Right lobe of liver (tissue), 6 donors: ENCODE measurements at regions not wholly inside any gene's neighbourhood (a gene's known extent, or its start where the extent isn't known, plus 50 kb on each side); places are given as distances from the start of the nearest gene placed in this dataset.

Source experiments
- ATAC-seq, 4 donors: fragments of 200-7000 bp; cut with Tn5 transposase; one replicate each; pipeline ENCODE4 v1.9.1; 2020; ENCODE audit warnings: mild to moderate bottlenecking in 4 of 4, moderate library complexity in 4 of 4
- DNase-seq, 3 donors: peaks; one replicate each; pipeline ENCODE4 v3.0.0-alpha.2; 2020
- H3K27ac ChIP-seq, 3 donors: fragments of 200-600 bp; one replicate each; pipeline ENCODE4 v1.8.0; 2022
- H3K27me3 ChIP-seq, 2 donors: fragments of 200-600 bp; one replicate each; pipeline ENCODE4 v1.8.0; 2022
- H3K36me3 ChIP-seq, 4 donors: fragments of 200-600 bp; sonication (generic) in 1 of 4; one replicate each; pipeline versions ENCODE4 v1.5.1 to v1.8.0; 2017 to 2022; ENCODE audit warnings: control low read depth in 1 of 4
- H3K4me1 ChIP-seq, 4 donors: fragments of 200-600 bp; sonication (generic) in 1 of 4; one replicate each; pipeline versions ENCODE4 v1.5.1 to v1.8.0; 2017 to 2022; ENCODE audit warnings: control low read depth in 1 of 4
- H3K4me3 ChIP-seq, 3 donors: fragments of 200-600 bp; one replicate each; pipeline ENCODE4 v1.8.0; 2022
- H3K9me3 ChIP-seq, 4 donors: fragments of 200-600 bp; sonication (generic) in 1 of 4; one replicate each; pipeline versions ENCODE4 v1.5.1 to v1.8.0; 2017 to 2022; ENCODE audit warnings: control low read depth in 1 of 4
- CTCF ChIP-seq, 4 donors: fragments of 200-600 bp in 3 of 4; fragments of 450-650 bp in 1 of 4; IDR thresholded peaks; one replicate each; pipeline versions ENCODE4 v1.5.1 to v1.8.0; 2016 to 2022; ENCODE audit warnings: antibody characterized with exemption in 4 of 4, mild to moderate bottlenecking in 2 of 4
- POLR2A ChIP-seq: fragments of 450-650 bp; IDR thresholded peaks from one replicate; pipeline ENCODE4 v1.6.1; 2017; ENCODE audit warnings: antibody characterized with exemption, mild to moderate bottlenecking
- WGBS: methylation state at CpG from one replicate; pipeline ENCODE4 v1.1.6; 2018; ENCODE audit warnings: low coverage, low lambda C conversion rate; ENCODE audit not compliant: insufficient coverage; ENCODE audit errors: missing lambda C conversion rate; 5-methylcytosine and 5-hydroxymethylcytosine counted together
- intact Hi-C, 2 donors: fragments of 100-400 bp; cut with DNase I; formaldehyde crosslinking; loops; one replicate each; pipeline versions ENCODE4 v1.11.2 to v1.14.1; 2022
- donor health status: DM: no; HTN: yes; CAD: no.
- donor health status: DM: no; HTN: no; CAD: no.
- donor health status: DM: no; HTN: no; CAD: no.
- donor health status: DM: no; HTN: yes; CAD: no.
- donor health status: DM: no; HTN: yes; CAD: no.

DNA sequence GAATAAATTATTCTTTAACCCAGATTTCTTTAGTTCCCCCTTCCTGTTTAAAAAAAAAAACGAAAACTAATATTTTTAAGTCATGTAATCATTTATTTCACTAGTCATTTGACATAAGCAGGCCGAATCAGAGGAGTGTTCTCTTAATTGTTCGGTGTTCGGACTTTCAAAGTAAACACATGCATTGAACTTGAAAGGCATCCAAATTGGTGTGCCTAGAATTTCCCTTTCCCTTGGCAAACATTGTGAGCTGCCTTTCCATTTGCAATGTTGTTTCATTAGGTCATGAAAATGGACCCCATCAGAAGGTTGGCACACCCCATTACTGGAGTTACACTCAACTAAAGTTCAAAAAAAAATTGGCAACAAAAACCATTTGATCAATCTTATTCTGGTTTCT, 283.0 kb upstream of the MARCKS start:
- no peaks in the 10 kb centered on the region for H3K36me3 ChIP-seq
- H3K4me3 ChIP-seq: no peak overlapping the region
- H3K27ac ChIP-seq: no peak overlapping the region
- WGBS: 13% methylated on average over 4 of the region's 4 CpGs
- no peak for TF ChIP-seq CTCF (IDR thresholded peaks at IDR 0.05)
- no peak for TF ChIP-seq POLR2A
- no peaks in the 10 kb centered on the region for H3K9me3 ChIP-seq
- intact Hi-C loops: no loop called here
- no peaks in the 10 kb centered on the region for H3K27me3 ChIP-seq
- DNase-seq: no peak
- H3K4me1 ChIP-seq: peaks cover 0 to 10% (median 0%) of the 10 kb centered on the region in 4 donors
- peak; percentile 36 to 84 (median 72) for ATAC-seq

GRCh38 chr6:113576310-113576709, 280.8 kb upstream of the MARCKS start:
- Histone ChIP-seq H3K4me1 (peaks cover 0 to 10% (median 0%) of the 10 kb centered on the region in 4 donors), H3K27me3 (no peaks in the 10 kb centered on the region), H3K36me3 (no peaks in the 10 kb centered on the region), H3K9me3 (no peaks in the 10 kb centered on the region), H3K27ac (no peak overlapping the region), H3K4me3 (no peak overlapping the region)
- no peak for DNase-seq
- no peak for TF ChIP-seq CTCF (IDR thresholded peaks at IDR 0.05)
- TF ChIP-seq POLR2A: no peak
- no peak for ATAC-seq
- intact Hi-C loops: no loop called here

DNA sequence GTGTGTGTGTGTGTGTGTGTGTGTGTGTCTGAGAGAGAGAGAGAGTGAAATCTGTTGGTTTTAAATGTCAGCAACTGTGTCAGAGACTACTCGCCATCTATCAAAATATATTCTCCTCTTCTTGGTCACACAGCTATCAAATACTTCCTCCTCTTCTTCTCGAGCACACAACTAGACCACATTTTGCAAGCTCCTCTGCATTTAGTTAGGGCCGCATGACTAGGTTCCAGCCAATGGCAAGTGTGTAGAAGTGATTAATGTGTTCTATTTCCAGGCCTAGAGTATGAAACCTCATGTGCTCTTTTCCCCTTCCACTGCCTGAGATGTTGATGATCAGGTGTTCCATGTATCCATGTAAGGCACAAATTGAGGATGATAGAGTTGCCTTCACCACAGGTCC, 278.5 kb upstream of the MARCKS start:
- H3K27ac ChIP-seq: no peak overlapping the region
- H3K4me3 ChIP-seq: no peak overlapping the region
- H3K36me3 ChIP-seq: no peaks in the 10 kb centered on the region
- TF ChIP-seq CTCF (IDR thresholded peaks at IDR 0.05) (no peak), POLR2A (no peak)
- peaks cover 0 to 10% (median 0%) of the 10 kb centered on the region in 4 donors for H3K4me1 ChIP-seq
- DNase-seq (no peak), ATAC-seq (no peak)
- no peaks in the 10 kb centered on the region for H3K9me3 ChIP-seq
- intact Hi-C loops: no loop called here
- 73% methylated on average over 3 of the region's 3 CpGs for WGBS
- no peaks in the 10 kb centered on the region for H3K27me3 ChIP-seq

GRCh38 chr6:113584767-113585166, 272.4 kb upstream of the MARCKS start:
- intact Hi-C loops: no loop called here
- no peak for ATAC-seq

More at GRCh38 chr6:113584767-113585166, 272.4 kb upstream of the MARCKS start:
- TF ChIP-seq POLR2A (no peak), CTCF (IDR thresholded peaks at IDR 0.05) (no peak)
- H3K4me3 ChIP-seq: no peak overlapping the region
- WGBS: 77% methylated on average over 4 of the region's 4 CpGs
- H3K4me1 ChIP-seq: no peaks in the 10 kb centered on the region
- H3K27ac ChIP-seq: no peak overlapping the region
- no peak for DNase-seq
- H3K27me3 ChIP-seq: no peaks in the 10 kb centered on the region
- no peaks in the 10 kb centered on the region for H3K9me3 ChIP-seq
- H3K36me3 ChIP-seq: no peaks in the 10 kb centered on the region
